Right lobe of liver (tissue), 6 donors: ENCODE measurements at regions not wholly inside any gene's neighbourhood (a gene's known extent, or its start where the extent isn't known, plus 50 kb on each side); places are given as distances from the start of the nearest gene placed in this dataset.

Experiments
- ATAC-seq, 4 donors: fragments of 200-7000 bp; cut with Tn5 transposase; one replicate each; pipeline ENCODE4 v1.9.1; 2020; ENCODE audit warnings: mild to moderate bottlenecking in 4 of 4, moderate library complexity in 4 of 4
- DNase-seq, 3 donors: peaks; one replicate each; pipeline ENCODE4 v3.0.0-alpha.2; 2020
- H3K27ac ChIP-seq, 3 donors: fragments of 200-600 bp; one replicate each; pipeline ENCODE4 v1.8.0; 2022
- H3K27me3 ChIP-seq, 2 donors: fragments of 200-600 bp; one replicate each; pipeline ENCODE4 v1.8.0; 2022
- H3K36me3 ChIP-seq, 4 donors: fragments of 200-600 bp; sonication (generic) in 1 of 4; one replicate each; pipeline versions ENCODE4 v1.5.1 to v1.8.0; 2017 to 2022; ENCODE audit warnings: control low read depth in 1 of 4
- H3K4me1 ChIP-seq, 4 donors: fragments of 200-600 bp; sonication (generic) in 1 of 4; one replicate each; pipeline versions ENCODE4 v1.5.1 to v1.8.0; 2017 to 2022; ENCODE audit warnings: control low read depth in 1 of 4
- H3K4me3 ChIP-seq, 3 donors: fragments of 200-600 bp; one replicate each; pipeline ENCODE4 v1.8.0; 2022
- H3K9me3 ChIP-seq, 4 donors: fragments of 200-600 bp; sonication (generic) in 1 of 4; one replicate each; pipeline versions ENCODE4 v1.5.1 to v1.8.0; 2017 to 2022; ENCODE audit warnings: control low read depth in 1 of 4
- CTCF ChIP-seq, 4 donors: fragments of 200-600 bp in 3 of 4; fragments of 450-650 bp in 1 of 4; IDR thresholded peaks; one replicate each; pipeline versions ENCODE4 v1.5.1 to v1.8.0; 2016 to 2022; ENCODE audit warnings: antibody characterized with exemption in 4 of 4, mild to moderate bottlenecking in 2 of 4
- POLR2A ChIP-seq: fragments of 450-650 bp; IDR thresholded peaks from one replicate; pipeline ENCODE4 v1.6.1; 2017; ENCODE audit warnings: antibody characterized with exemption, mild to moderate bottlenecking
- WGBS: methylation state at CpG from one replicate; pipeline ENCODE4 v1.1.6; 2018; ENCODE audit warnings: low coverage, low lambda C conversion rate; ENCODE audit not compliant: insufficient coverage; ENCODE audit errors: missing lambda C conversion rate; 5-methylcytosine and 5-hydroxymethylcytosine counted together
- intact Hi-C, 2 donors: fragments of 100-400 bp; cut with DNase I; formaldehyde crosslinking; loops; one replicate each; pipeline versions ENCODE4 v1.11.2 to v1.14.1; 2022
- donor health status: DM: no; HTN: yes; CAD: no.
- donor health status: DM: no; HTN: no; CAD: no.
- donor health status: DM: no; HTN: no; CAD: no.
- donor health status: DM: no; HTN: yes; CAD: no.
- donor health status: DM: no; HTN: yes; CAD: no.

- ATAC-seq (no peak), DNase-seq (no peak)
- H3K4me1 ChIP-seq = peaks cover 0 to 3% (median 0%) of the 10 kb centered on the region in 4 donors
- H3K4me3 ChIP-seq = no peak overlapping the region
- no peak overlapping the region for H3K27ac ChIP-seq
- TF ChIP-seq CTCF (IDR thresholded peaks at IDR 0.05) (no peak), POLR2A (no peak)
- H3K27me3 ChIP-seq = no peaks in the 10 kb centered on the region
- 59% methylated on average over 4 of the region's 7 CpGs for WGBS
- intact Hi-C loops = no loop called here
- no peaks in the 10 kb centered on the region for H3K9me3 ChIP-seq
- H3K36me3 ChIP-seq = no peaks in the 10 kb centered on the region
Measured at GRCh38 chr6:68194846-68195478, 440.1 kb upstream of the ADGRB3 start.

GRCh38 chr6:68192988-68193387, 442.1 kb upstream of the ADGRB3 start:
- Histone ChIP-seq H3K27me3 (no peaks in the 10 kb centered on the region), H3K27ac (no peak overlapping the region), H3K4me1 (peaks cover 0 to 3% (median 0%) of the 10 kb centered on the region in 4 donors), H3K9me3 (no peaks in the 10 kb centered on the region), H3K36me3 (no peaks in the 10 kb centered on the region), H3K4me3 (no peak overlapping the region)
- TF ChIP-seq POLR2A (no peak), CTCF (IDR thresholded peaks at IDR 0.05) (no peak)
- ATAC-seq = no peak
- no peak for DNase-seq
- intact Hi-C loops = no loop called here
- WGBS = 28% methylated on average over 1 of the region's 1 CpG

DNA sequence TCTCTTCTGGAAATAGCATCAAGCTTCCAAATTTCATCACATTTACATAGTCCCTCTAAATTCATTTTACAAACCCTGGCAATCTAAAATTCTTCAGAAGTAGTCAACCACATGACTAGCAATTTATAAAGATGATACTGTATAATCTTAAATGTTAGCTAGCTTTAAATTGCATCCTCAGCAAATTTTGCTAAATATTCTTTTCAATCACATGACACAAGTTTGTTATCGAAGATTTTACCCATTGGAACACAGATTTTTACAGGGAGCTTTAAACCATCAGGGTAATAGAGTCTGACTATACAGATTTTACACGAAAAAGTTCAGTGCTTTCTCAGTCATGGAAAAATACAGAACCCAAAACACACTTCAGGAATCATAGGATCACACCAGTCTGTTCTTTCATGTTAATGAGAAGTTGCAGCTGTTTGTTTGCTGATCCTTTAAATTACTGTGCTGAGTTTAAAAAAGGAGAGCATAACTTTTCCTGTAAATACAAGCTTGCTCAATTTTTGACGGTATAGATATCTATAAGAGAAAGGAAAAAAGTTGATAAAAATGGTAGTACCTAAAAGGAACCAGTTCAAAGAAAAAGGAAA, 445.8 kb upstream of the ADGRB3 start:
- Histone ChIP-seq H3K36me3 (no peaks in the 10 kb centered on the region), H3K27ac (no peak overlapping the region), H3K4me3 (no peak overlapping the region), H3K27me3 (no peaks in the 10 kb centered on the region), H3K4me1 (peaks cover 0 to 3% (median 0%) of the 10 kb centered on the region in 4 donors), H3K9me3 (no peaks in the 10 kb centered on the region)
- TF ChIP-seq CTCF (IDR thresholded peaks at IDR 0.05) (no peak), POLR2A (no peak)
- 13% methylated on average over 3 of the region's 3 CpGs for WGBS
- intact Hi-C loops = no loop called here
- DNase-seq (no peak), ATAC-seq (no peak)

GRCh38 chr6:68186870-68187269, 448.2 kb upstream of the ADGRB3 start:
- Histone ChIP-seq H3K4me3 (no peak overlapping the region), H3K4me1 (no peaks in the 10 kb centered on the region), H3K27ac (no peak overlapping the region), H3K36me3 (no peaks in the 10 kb centered on the region), H3K27me3 (no peaks in the 10 kb centered on the region), H3K9me3 (no peaks in the 10 kb centered on the region)
- DNase-seq = no peak
- WGBS = 81% methylated on average over 2 of the region's 2 CpGs
- no peak for ATAC-seq
- TF ChIP-seq CTCF (IDR thresholded peaks at IDR 0.05) (no peak), POLR2A (no peak)
- intact Hi-C loops = no loop called here
